ENCODE measurements at regions not wholly inside any gene's neighbourhood (a gene's known extent, or its start where the extent isn't known, plus 50 kb on each side); places are given as distances from the start of the nearest gene placed in this dataset.

GRCh38 chr18:41128545-41128944 is 826.5 kb upstream of the PIK3C3 start:
- no peaks in the 10 kb centered on the region for H3K27me3 ChIP-seq
- DNase-seq = no peak
- H3K4me1 ChIP-seq = no peaks in the 10 kb centered on the region
- H3K36me3 ChIP-seq = no peaks in the 10 kb centered on the region
- no peak overlapping the region for H3K27ac ChIP-seq
- no peak overlapping the region for H3K4me3 ChIP-seq
- TF ChIP-seq CTCF (IDR thresholded peaks at IDR 0.05) = no peak
- TF ChIP-seq POLR2A (IDR thresholded peaks at IDR 0.05) = no peak
- H3K9me3 ChIP-seq = no peaks in the 10 kb centered on the region

GRCh38 chr18:41128126-41128525 is 826.9 kb upstream of the PIK3C3 start:
- DNase-seq = no peak
- Histone ChIP-seq H3K27me3 (no peaks in the 10 kb centered on the region), H3K27ac (no peak overlapping the region), H3K4me3 (no peak overlapping the region), H3K4me1 (no peaks in the 10 kb centered on the region), H3K36me3 (no peaks in the 10 kb centered on the region), H3K9me3 (no peaks in the 10 kb centered on the region)
- TF ChIP-seq POLR2A (IDR thresholded peaks at IDR 0.05) = no peak
- no peak for TF ChIP-seq CTCF (IDR thresholded peaks at IDR 0.05)

GRCh38 chr18:41126541-41127235 is 828.3 kb upstream of the PIK3C3 start:
- no peaks in the 10 kb centered on the region for H3K9me3 ChIP-seq
- TF ChIP-seq POLR2A (IDR thresholded peaks at IDR 0.05) = no peak
- TF ChIP-seq CTCF (IDR thresholded peaks at IDR 0.05) = no peak
- no peak for DNase-seq

DNA sequence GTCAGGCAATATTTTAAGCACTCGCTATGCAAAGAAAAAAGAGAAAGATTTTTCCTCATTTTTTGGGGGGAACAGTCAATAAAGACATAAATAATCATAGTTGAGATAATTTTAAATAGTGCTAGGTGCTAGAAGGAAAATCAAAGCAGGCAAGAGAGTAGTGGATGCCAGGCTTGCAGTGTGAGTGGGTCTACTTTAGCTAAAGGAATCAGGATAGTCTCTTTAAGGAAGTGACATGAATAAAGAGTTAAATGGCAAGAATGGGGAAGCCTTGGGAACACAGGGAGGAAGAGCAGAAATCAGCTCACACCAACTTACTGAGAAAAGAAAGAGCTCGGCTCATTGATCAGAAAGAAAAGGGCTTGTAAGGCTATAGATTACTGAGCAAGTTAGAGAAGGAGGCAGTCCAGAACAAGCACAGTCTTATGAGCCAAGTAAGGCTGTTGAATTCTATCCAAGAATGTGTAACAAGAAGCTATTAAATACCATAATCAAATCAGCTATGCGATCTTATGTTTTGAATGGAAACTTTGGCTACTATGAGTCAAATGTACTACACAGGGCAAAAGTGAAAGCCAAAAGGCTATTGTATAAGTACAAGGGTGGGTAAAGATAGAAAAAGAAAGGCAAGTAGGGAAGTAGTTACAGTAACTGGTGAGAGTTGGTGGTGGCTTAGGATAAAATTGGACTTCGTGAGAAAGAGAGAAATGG is 833.8 kb upstream of the PIK3C3 start:
- no peak for DNase-seq
- Histone ChIP-seq H3K27me3 (no peaks in the 10 kb centered on the region), H3K27ac (no peak overlapping the region), H3K36me3 (no peaks in the 10 kb centered on the region), H3K9me3 (no peaks in the 10 kb centered on the region), H3K4me1 (no peaks in the 10 kb centered on the region), H3K4me3 (no peak overlapping the region)
- TF ChIP-seq CTCF (IDR thresholded peaks at IDR 0.05) = no peak
- no peak for TF ChIP-seq POLR2A (IDR thresholded peaks at IDR 0.05)

More at GRCh38 chr18:41126541-41127235, 828.3 kb upstream of the PIK3C3 start:
- Histone ChIP-seq H3K4me3 (no peak overlapping the region), H3K36me3 (no peaks in the 10 kb centered on the region), H3K4me1 (no peaks in the 10 kb centered on the region), H3K27ac (no peak overlapping the region), H3K27me3 (no peaks in the 10 kb centered on the region)

DNA sequence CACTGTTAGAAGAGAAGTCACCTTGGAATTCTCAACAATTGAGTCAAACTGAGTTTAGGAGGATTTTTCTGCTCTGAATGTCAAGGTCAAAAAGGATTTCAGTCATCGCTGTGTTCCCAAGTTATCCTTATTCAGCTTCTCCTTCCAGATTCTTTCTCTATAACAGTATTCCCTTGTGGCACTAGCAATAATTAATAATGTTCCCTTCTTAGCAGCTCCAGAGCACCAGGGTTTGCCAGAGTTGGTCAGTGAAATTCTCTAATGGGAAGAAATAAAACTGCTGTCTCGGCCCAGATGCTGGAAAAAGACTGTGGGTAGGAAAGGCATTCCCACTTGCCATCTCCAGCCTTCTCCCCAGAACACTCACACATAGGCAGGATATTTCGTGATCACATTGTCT is 836.0 kb upstream of the PIK3C3 start:
- Histone ChIP-seq H3K4me3 (no peak overlapping the region), H3K4me1 (no peaks in the 10 kb centered on the region), H3K36me3 (no peaks in the 10 kb centered on the region), H3K27ac (no peak overlapping the region), H3K9me3 (no peaks in the 10 kb centered on the region), H3K27me3 (no peaks in the 10 kb centered on the region)
- no peak for DNase-seq
- TF ChIP-seq POLR2A (IDR thresholded peaks at IDR 0.05) = no peak

DNA sequence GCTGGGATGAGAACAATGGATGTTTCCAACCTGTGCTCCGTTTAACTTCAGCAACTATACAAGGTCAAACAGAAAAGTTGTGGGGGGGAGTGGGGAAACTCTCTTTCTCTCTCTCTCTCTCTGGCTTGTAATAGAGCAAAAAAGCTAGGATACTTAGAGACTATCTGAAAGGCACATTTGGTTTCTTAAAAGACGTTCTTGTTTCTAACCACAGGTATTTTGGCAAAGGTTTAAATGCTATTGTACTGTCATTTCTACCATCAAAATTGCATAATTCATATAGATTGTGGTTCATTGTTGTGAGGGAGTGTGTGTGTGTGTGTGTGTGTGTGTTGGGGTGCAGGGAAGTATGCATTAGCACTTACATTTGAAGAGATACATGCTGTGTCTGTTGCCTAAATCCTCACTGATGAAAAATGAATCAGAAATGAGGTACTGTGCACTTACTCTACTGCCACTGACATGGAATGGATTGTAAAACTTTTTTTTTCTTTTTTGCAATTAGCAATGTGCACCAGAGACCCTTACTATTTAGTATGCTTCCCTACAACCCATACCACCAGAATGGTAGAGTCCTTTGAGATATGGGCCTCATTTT is 841.0 kb upstream of the PIK3C3 start:
- no peak overlapping the region for H3K4me3 ChIP-seq
- no peaks in the 10 kb centered on the region for H3K36me3 ChIP-seq
- no peaks in the 10 kb centered on the region for H3K4me1 ChIP-seq
- no peak for TF ChIP-seq CTCF (IDR thresholded peaks at IDR 0.05)
- TF ChIP-seq POLR2A (IDR thresholded peaks at IDR 0.05) = no peak
- no peak overlapping the region for H3K27ac ChIP-seq
- no peak for DNase-seq
- H3K9me3 ChIP-seq = no peaks in the 10 kb centered on the region
- no peaks in the 10 kb centered on the region for H3K27me3 ChIP-seq

All from Peyer's patch (tissue), 4 donors.